PC-3 (cell line): ENCODE measurements at regions not wholly inside any gene's neighbourhood (a gene's known extent, or its start where the extent isn't known, plus 50 kb on each side); places are given as distances from the start of the nearest gene placed in this dataset.

Source experiments
- ATAC-seq: fragments of 200-7000 bp; cut with Tn5 transposase; 2 replicates; pipeline ENCODE4 v1.9.1; 2020; ENCODE audit warnings: mild to moderate bottlenecking, moderate library complexity
- BruUV-seq: library from RNA; stranded (reverse); fragments of 400-500 nt; replicated peaks from 2 replicates; lab custom pipeline; 2021; lab: Mats Ljungman, UMichigan
- CTCF ChIA-PET: fragments of 300-600 bp; sonication (Branson Sonifier 250); formaldehyde crosslinking; loops from one replicate; lab custom pipeline; 2022; ENCODE audit warnings: antibody characterized with exemption; lab: Charles Lee
- POLR2A ChIA-PET: fragments of 300-600 bp; sonication (Branson Sonifier 250); formaldehyde crosslinking; loops from one replicate; lab custom pipeline; 2022; ENCODE audit warnings: antibody characterized with exemption; ENCODE audit not compliant: unreplicated experiment; lab: Charles Lee
- DNase-seq: peaks from one replicate; pipeline ENCODE4 v3.0.0-alpha.2; 2015
- H2AFZ ChIP-seq: fragments of 300-600 bp; sonication (generic); 2 replicates; pipeline ENCODE4 v1.6.0; 2016; ENCODE audit warnings: antibody characterized with exemption, low read length
- H3F3A ChIP-seq: fragments of 300-600 bp; sonication (generic); one replicate; pipeline ENCODE4 v1.6.0; 2017; ENCODE audit warnings: antibody characterized with exemption, low read length, control low read depth, mild to moderate bottlenecking; ENCODE audit not compliant: unreplicated experiment
- H3K27ac ChIP-seq: fragments of 300-600 bp; sonication (generic); 2 replicates; pipeline ENCODE4 v1.5.1; 2016; ENCODE audit warnings: mild to moderate bottlenecking, low read length
- H3K27me3 ChIP-seq: fragments of 300-600 bp; sonication (generic); 2 replicates; pipeline ENCODE4 v1.6.1; 2016; ENCODE audit warnings: low read length, mixed read lengths
- H3K36me3 ChIP-seq: fragments of 300-600 bp; sonication (generic); 2 replicates; pipeline ENCODE4 v1.6.1; 2016; ENCODE audit warnings: low read depth, mixed run types, low read length, mixed read lengths
- H3K4me1 ChIP-seq: fragments of 300-600 bp; sonication (generic); 2 replicates; pipeline ENCODE4 v1.5.1; 2016; ENCODE audit warnings: low read length; ENCODE audit not compliant: insufficient read depth
- H3K4me2 ChIP-seq: fragments of 300-600 bp; sonication (generic); 2 replicates; pipeline ENCODE4 v1.6.0; 2016; ENCODE audit warnings: low read length
- H3K4me3 ChIP-seq: fragments of 300-600 bp; sonication (generic); 2 replicates; pipeline ENCODE4 v1.5.1; 2016; ENCODE audit warnings: mild to moderate bottlenecking, low read length, mixed read lengths
- H3K79me2 ChIP-seq: fragments of 300-600 bp; sonication (generic); 2 replicates; pipeline ENCODE4 v1.6.1; 2017; ENCODE audit warnings: low read length, mixed read lengths
- H3K9ac ChIP-seq: fragments of 300-600 bp; sonication (generic); 2 replicates; pipeline ENCODE4 v1.6.0; 2016; ENCODE audit warnings: mild to moderate bottlenecking, low read length
- H3K9me2 ChIP-seq: fragments of 300-600 bp; sonication (generic); replicated peaks from 2 replicates; pipeline ENCODE4 v1.6.1; 2016; ENCODE audit warnings: mixed run types, low read length, mixed read lengths
- H3K9me3 ChIP-seq: fragments of 300-600 bp; sonication (generic); 2 replicates; pipeline ENCODE4 v1.6.1; 2016; ENCODE audit warnings: low read length, mixed read lengths
- H4K20me1 ChIP-seq: fragments of 300-600 bp; sonication (generic); 2 replicates; pipeline ENCODE4 v1.6.1; 2016; ENCODE audit warnings: low read length, mixed read lengths
- EZH2 ChIP-seq: fragments of 300-600 bp; sonication (generic); IDR thresholded peaks from one replicate; pipeline ENCODE4 v1.6.1; 2017; ENCODE audit warnings: antibody characterized with exemption, mild to moderate bottlenecking, low read length; ENCODE audit not compliant: unreplicated experiment
- EZH2phosphoT487 ChIP-seq: fragments of 300-600 bp; sonication (generic); IDR thresholded peaks from 2 replicates; pipeline ENCODE4 v1.6.1; 2018; ENCODE audit warnings: mild to moderate bottlenecking, antibody characterized with exemption, low read length, borderline replicate concordance
- intact Hi-C: fragments of 100-400 bp; cut with micrococcal nuclease; formaldehyde crosslinking; loops from 2 replicates; pipeline ENCODE4 v1.9.0; 2023
- TF ChIP-seq, protein P1 (sequence below): fragments of 300-600 bp; sonication (generic); conservative IDR thresholded peaks from 2 replicates; pipeline ENCODE4 v1.5.1; 2017; ENCODE audit warnings: antibody characterized with exemption, low read depth, mild to moderate bottlenecking, low read length

GRCh38 chr15:70487387-70487740 lies 276.0 kb downstream of the UACA start:
- Histone ChIP-seq H3K9me3 (no peaks in the 10 kb centered on the region), H3K9me2 (no peaks in the 10 kb centered on the region), H3F3A (no peaks in the 10 kb centered on the region), H4K20me1 (no peaks in the 10 kb centered on the region), H3K27me3 (no peaks in the 10 kb centered on the region), H3K79me2 (no peaks in the 10 kb centered on the region), H3K4me1 (peaks cover 26% of the 10 kb centered on the region), H3K4me2 (no peak overlapping the region), H3K9ac (no peak overlapping the region), H3K27ac (no peak overlapping the region), H3K4me3 (no peak overlapping the region), H3K36me3 (no peaks in the 10 kb centered on the region), H2AFZ (no peak overlapping the region)
- CTCF ChIA-PET, result interaction anchor here (2.3 kb wide), 1 partner anchor 21 kb away, joined by 5 read pairs; no protein-coding TSS in a partner anchor
- intact Hi-C loops, result no loop called here
- ATAC-seq (no peak), DNase-seq (no peak)
- TF ChIP-seq, protein P1, sequence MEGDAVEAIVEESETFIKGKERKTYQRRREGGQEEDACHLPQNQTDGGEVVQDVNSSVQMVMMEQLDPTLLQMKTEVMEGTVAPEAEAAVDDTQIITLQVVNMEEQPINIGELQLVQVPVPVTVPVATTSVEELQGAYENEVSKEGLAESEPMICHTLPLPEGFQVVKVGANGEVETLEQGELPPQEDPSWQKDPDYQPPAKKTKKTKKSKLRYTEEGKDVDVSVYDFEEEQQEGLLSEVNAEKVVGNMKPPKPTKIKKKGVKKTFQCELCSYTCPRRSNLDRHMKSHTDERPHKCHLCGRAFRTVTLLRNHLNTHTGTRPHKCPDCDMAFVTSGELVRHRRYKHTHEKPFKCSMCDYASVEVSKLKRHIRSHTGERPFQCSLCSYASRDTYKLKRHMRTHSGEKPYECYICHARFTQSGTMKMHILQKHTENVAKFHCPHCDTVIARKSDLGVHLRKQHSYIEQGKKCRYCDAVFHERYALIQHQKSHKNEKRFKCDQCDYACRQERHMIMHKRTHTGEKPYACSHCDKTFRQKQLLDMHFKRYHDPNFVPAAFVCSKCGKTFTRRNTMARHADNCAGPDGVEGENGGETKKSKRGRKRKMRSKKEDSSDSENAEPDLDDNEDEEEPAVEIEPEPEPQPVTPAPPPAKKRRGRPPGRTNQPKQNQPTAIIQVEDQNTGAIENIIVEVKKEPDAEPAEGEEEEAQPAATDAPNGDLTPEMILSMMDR, result no peak
- TF ChIP-seq EZH2phosphoT487 (no peak), EZH2 (no peak)
- BruUV-seq, result no TSS peak
- POLR2A ChIA-PET, result no interaction called here

DNA sequence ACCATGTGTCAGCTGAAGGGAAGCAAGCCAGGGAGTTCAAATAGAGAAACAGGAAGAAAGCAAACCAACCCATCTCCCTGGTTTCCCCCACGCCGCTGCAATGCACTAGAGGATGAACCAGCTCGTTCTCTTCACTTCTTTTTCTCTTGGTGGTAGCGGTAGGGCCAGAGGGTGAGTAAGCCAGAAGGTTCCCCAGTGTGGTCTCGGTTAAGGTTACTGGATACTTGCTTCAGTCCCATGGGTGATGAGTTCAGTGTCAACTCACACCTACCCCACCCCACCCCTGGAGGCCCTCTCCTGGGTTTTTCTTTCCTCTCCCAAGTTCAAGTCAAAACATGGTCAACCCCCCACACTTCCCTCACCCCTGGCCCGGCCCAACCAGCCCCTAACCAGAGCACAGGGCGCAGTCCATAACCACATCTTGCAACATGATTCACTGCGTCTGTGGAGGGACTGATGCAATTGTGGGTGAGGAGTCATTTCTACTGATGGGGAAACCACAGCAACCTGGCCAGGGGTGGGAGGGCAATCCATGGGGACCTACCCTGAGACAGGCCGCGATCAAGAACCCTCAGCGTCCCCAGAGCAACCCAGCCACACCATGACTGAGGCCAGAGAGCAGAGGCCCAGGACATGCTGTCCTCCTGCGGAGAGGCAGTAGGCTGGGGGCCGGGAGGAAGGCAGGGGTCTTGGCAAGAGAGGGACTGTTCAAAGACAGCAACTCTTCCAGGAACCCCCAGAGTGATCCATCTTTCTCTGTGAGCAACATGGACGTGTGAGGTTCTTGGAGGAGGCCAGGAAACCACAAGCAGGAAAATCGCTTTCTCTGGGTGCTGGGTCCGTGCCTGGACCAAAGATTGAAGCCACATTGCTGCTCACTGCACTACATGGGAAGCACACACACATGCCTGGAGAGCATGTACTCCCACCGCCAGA lies 276.6 kb downstream of the UACA start:
- H3K9me2 ChIP-seq, result no peaks in the 10 kb centered on the region
- no peak overlapping the region for H2AFZ ChIP-seq
- H3K79me2 ChIP-seq, result no peaks in the 10 kb centered on the region
- intact Hi-C loops, result no loop called here
- peaks cover 19% of the 10 kb centered on the region for H3K4me1 ChIP-seq
- H3K4me3 ChIP-seq, result no peak overlapping the region
- H4K20me1 ChIP-seq, result no peaks in the 10 kb centered on the region
- no TSS peak for BruUV-seq
- H3K27me3 ChIP-seq, result no peaks in the 10 kb centered on the region
- ATAC-seq, result no peak
- TF ChIP-seq, protein P1, result no peak
- TF ChIP-seq EZH2, result no peak
- no peak for TF ChIP-seq EZH2phosphoT487
- peak; percentile 65 for DNase-seq
- POLR2A ChIA-PET, result no interaction called here
- H3K36me3 ChIP-seq, result no peaks in the 10 kb centered on the region
- no peak overlapping the region for H3K9ac ChIP-seq
- no peaks in the 10 kb centered on the region for H3K9me3 ChIP-seq
- peak overlapping the region; percentile 50 for H3K27ac ChIP-seq
- CTCF ChIA-PET, result interaction anchor here (1.0 kb wide), 1 partner anchor 12 kb away, joined by 3 read pairs; no protein-coding TSS in a partner anchor
- no peaks in the 10 kb centered on the region for H3F3A ChIP-seq
- 0 out of 2 replicates have a peak overlapping the region, but pooled peaks have one; percentile 28 for H3K4me2 ChIP-seq

DNA sequence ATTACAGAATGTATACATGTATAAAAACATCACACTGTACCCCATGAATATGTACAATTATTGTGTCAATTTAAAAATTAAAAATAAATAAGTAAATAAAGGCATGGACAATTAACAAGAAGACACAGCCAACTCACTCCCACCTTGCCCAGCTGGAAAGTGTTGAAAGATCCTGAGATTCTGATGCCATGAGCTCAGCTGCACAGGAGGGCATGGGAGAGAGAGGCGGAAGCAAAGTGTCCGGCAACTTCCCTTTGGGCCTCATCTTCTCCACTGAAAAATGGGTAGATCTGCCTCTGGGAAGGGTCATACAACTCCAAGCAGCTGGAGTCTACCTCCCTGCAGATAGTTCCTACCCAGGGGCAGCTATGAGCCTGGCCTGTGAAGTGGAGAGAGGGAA lies 277.3 kb downstream of the UACA start:
- TF ChIP-seq EZH2phosphoT487, result no peak
- TF ChIP-seq, protein P1, result no peak
- TF ChIP-seq EZH2, result no peak
- CTCF ChIA-PET, result interaction anchor here (1.0 kb wide), 1 partner anchor 11 kb away, joined by 3 read pairs; no protein-coding TSS in a partner anchor
- Histone ChIP-seq H3F3A (no peaks in the 10 kb centered on the region), H3K9me2 (no peaks in the 10 kb centered on the region), H3K27ac (peak overlapping the region; percentile 50), H3K27me3 (no peaks in the 10 kb centered on the region), H3K36me3 (no peaks in the 10 kb centered on the region), H3K9me3 (no peaks in the 10 kb centered on the region), H3K4me1 (peaks cover 14% of the 10 kb centered on the region), H3K4me3 (no peak overlapping the region), H2AFZ (no peak overlapping the region), H3K4me2 (0 out of 2 replicates have a peak overlapping the region, but pooled peaks have one; percentile 19), H3K79me2 (no peaks in the 10 kb centered on the region), H3K9ac (no peak overlapping the region), H4K20me1 (no peaks in the 10 kb centered on the region)
- no TSS peak for BruUV-seq
- no peak for DNase-seq
- intact Hi-C loops, result no loop called here
- ATAC-seq, result no peak
- POLR2A ChIA-PET, result no interaction called here
